Loucy (cell line): ENCODE measurements at regions not wholly inside any gene's neighbourhood (a gene's known extent, or its start where the extent isn't known, plus 50 kb on each side); places are given as distances from the start of the nearest gene placed in this dataset.

Experiments used
- EZH2phosphoT487 ChIP-seq: fragments of 200-600 bp; IDR thresholded peaks from 2 replicates; pipeline ENCODE4 v1.6.1; 2018; ENCODE audit warnings: antibody characterized with exemption, mild to moderate bottlenecking, moderate library complexity, borderline replicate concordance
- TF ChIP-seq, protein P1 (sequence below): fragments of 200-600 bp; sonication (generic); conservative IDR thresholded peaks from 2 replicates; pipeline ENCODE4 v1.5.1; 2014; ENCODE audit warnings: mild to moderate bottlenecking, antibody characterized with exemption, low read length

DNA sequence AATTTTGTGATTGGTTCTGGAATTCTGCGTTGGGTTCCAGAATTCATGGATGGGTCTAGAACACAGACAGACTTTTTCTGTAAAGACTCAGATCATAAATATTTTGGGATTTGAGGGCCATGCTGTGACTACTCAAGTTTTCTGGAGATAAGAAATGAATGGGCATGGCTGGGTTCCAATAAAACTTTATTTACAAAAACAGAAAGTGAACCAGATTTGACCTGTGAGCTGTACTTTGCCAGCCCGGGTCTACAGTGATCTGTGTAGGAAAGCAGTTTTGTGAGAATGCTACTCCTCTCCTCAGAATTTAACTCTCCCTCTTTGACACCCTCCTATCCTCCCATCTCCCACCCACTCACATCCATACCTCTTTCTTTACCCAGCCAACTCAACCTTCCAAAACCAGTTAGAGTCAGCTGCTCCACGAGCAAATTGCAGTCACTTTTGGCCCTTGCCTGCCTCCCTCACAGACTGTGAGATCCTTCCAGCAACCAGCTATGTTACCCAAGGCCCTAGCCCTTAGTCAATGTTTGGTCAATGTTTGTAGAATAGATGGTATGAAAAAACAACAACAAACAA lies 312.8 kb upstream of the ZMIZ1 start:
- TF ChIP-seq, protein P1, sequence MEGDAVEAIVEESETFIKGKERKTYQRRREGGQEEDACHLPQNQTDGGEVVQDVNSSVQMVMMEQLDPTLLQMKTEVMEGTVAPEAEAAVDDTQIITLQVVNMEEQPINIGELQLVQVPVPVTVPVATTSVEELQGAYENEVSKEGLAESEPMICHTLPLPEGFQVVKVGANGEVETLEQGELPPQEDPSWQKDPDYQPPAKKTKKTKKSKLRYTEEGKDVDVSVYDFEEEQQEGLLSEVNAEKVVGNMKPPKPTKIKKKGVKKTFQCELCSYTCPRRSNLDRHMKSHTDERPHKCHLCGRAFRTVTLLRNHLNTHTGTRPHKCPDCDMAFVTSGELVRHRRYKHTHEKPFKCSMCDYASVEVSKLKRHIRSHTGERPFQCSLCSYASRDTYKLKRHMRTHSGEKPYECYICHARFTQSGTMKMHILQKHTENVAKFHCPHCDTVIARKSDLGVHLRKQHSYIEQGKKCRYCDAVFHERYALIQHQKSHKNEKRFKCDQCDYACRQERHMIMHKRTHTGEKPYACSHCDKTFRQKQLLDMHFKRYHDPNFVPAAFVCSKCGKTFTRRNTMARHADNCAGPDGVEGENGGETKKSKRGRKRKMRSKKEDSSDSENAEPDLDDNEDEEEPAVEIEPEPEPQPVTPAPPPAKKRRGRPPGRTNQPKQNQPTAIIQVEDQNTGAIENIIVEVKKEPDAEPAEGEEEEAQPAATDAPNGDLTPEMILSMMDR, result no peak
- TF ChIP-seq EZH2phosphoT487, result no peak
